ENCODE measurements at regions not wholly inside any gene's neighbourhood (a gene's known extent, or its start where the extent isn't known, plus 50 kb on each side); places are given as distances from the start of the nearest gene placed in this dataset.

DNA sequence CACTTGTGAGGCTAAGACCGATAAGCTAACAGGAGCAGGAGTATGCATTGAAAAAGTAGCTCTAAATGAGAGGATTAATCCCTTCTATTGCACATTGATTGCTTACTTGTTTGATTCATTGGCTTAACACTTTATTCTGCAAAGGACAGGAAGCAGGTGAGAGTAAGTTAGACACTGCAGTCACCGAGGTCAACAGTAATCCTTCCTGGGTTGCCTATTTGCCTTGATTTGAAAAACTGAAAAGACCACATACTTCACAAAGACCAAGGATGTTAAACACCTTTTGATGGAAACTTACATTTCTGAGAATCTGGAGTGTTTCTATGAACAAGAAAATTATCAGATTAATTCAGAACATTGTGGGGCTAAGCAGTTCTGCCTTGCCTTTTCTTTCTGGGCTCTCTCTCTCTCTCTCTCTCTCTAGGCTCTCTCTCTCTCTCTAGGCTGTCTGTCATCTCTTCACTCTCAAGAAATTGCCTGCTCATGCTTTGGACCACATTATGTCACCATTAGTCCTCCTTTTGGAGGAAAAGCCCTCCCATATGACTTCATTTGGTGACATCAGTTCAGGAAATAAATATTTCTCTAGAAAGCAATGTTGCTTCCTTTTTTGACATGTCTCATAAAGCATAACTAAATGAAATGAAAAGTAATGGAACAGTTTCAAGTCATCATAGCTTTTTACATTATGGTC, 103.8 kb downstream of the TNFSF18 start:
- TF ChIP-seq, protein P1, sequence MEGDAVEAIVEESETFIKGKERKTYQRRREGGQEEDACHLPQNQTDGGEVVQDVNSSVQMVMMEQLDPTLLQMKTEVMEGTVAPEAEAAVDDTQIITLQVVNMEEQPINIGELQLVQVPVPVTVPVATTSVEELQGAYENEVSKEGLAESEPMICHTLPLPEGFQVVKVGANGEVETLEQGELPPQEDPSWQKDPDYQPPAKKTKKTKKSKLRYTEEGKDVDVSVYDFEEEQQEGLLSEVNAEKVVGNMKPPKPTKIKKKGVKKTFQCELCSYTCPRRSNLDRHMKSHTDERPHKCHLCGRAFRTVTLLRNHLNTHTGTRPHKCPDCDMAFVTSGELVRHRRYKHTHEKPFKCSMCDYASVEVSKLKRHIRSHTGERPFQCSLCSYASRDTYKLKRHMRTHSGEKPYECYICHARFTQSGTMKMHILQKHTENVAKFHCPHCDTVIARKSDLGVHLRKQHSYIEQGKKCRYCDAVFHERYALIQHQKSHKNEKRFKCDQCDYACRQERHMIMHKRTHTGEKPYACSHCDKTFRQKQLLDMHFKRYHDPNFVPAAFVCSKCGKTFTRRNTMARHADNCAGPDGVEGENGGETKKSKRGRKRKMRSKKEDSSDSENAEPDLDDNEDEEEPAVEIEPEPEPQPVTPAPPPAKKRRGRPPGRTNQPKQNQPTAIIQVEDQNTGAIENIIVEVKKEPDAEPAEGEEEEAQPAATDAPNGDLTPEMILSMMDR (IDR thresholded peaks at IDR 0.05) = no peak
- no peak for TF ChIP-seq POLR2A (IDR thresholded peaks at IDR 0.05)
- Histone ChIP-seq H3K9me3 (no peaks in the 10 kb centered on the region), H3K4me1 (no peaks in the 10 kb centered on the region), H3K27ac (no peak overlapping the region), H3K27me3 (no peaks in the 10 kb centered on the region), H3K36me3 (replicated peaks in 1 of 2; ENCODE audit: insufficient read depth in 1 of 2, low read depth in 2 of 2) (no peaks in the 10 kb centered on the region), H3K4me3 (no peak overlapping the region)
- DNase-seq = no peak
- no peak for ATAC-seq
- intact Hi-C loops (cut with DNase I) = no loop called here
- WGBS, 2 donors = 84 to 89% methylated on average over 2 of the region's 2 CpGs

DNA sequence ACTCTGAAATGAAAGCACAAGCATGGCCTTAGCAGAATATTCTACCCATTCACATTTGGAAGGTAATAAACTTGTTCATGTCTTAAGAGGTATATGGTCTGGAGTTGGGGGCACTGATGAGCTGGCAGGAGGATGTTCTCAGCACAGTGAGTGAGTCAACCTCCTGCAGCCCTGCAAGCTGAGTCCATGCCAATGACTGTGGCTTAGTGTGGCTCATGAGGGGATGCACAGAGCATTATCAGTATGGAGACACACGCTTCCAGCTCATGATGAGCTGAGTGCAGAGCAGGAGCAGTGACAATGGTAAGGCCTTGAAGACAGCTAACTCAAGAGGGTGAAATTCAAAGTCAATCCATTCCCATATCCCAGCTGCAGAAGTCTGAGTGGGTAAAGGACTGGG, 102.3 kb downstream of the TNFSF18 start:
- DNase-seq = no peak
- H3K4me3 ChIP-seq = no peak overlapping the region
- intact Hi-C loops (cut with DNase I) = no loop called here
- no peaks in the 10 kb centered on the region for H3K9me3 ChIP-seq
- WGBS, 2 donors = 88 to 100% methylated on average over 1 of the region's 1 CpG
- H3K27ac ChIP-seq = no peak overlapping the region
- H3K36me3 ChIP-seq (replicated peaks in 1 of 2; ENCODE audit: insufficient read depth in 1 of 2, low read depth in 2 of 2) = no peaks in the 10 kb centered on the region
- ATAC-seq = no peak
- TF ChIP-seq, protein P1 (IDR thresholded peaks at IDR 0.05) = no peak
- TF ChIP-seq POLR2A (IDR thresholded peaks at IDR 0.05) = no peak
- no peaks in the 10 kb centered on the region for H3K27me3 ChIP-seq
- H3K4me1 ChIP-seq = no peaks in the 10 kb centered on the region

GRCh38 chr1:172949096-172949495, 101.6 kb downstream of the TNFSF18 start:
- ATAC-seq = no peak
- intact Hi-C loops (cut with DNase I) = no loop called here
- TF ChIP-seq POLR2A (IDR thresholded peaks at IDR 0.05) = no peak
- TF ChIP-seq, protein P1 (IDR thresholded peaks at IDR 0.05) = no peak
- WGBS, 2 donors = 76 to 77% methylated on average over 4 of the region's 4 CpGs
- no peaks in the 10 kb centered on the region for H3K4me1 ChIP-seq
- no peak overlapping the region for H3K27ac ChIP-seq
- no peaks in the 10 kb centered on the region for H3K27me3 ChIP-seq
- no peaks in the 10 kb centered on the region for H3K36me3 ChIP-seq (replicated peaks in 1 of 2; ENCODE audit: insufficient read depth in 1 of 2, low read depth in 2 of 2)
- no peak for DNase-seq
- no peak overlapping the region for H3K4me3 ChIP-seq
- no peaks in the 10 kb centered on the region for H3K9me3 ChIP-seq

GRCh38 chr1:172950528-172950927, 100.2 kb downstream of the TNFSF18 start:
- H3K4me3 ChIP-seq = no peak overlapping the region
- no peaks in the 10 kb centered on the region for H3K9me3 ChIP-seq
- H3K27ac ChIP-seq = no peak overlapping the region
- intact Hi-C loops (cut with DNase I) = no loop called here
- no peak for ATAC-seq
- H3K36me3 ChIP-seq (replicated peaks in 1 of 2; ENCODE audit: insufficient read depth in 1 of 2, low read depth in 2 of 2) = no peaks in the 10 kb centered on the region
- 60 to 82% methylated on average over 2 of the region's 2 CpGs for WGBS, 2 donors
- no peak for DNase-seq
- no peaks in the 10 kb centered on the region for H3K4me1 ChIP-seq
- TF ChIP-seq, protein P1 (IDR thresholded peaks at IDR 0.05) = no peak
- TF ChIP-seq POLR2A (IDR thresholded peaks at IDR 0.05) = no peak
- no peaks in the 10 kb centered on the region for H3K27me3 ChIP-seq

DNA sequence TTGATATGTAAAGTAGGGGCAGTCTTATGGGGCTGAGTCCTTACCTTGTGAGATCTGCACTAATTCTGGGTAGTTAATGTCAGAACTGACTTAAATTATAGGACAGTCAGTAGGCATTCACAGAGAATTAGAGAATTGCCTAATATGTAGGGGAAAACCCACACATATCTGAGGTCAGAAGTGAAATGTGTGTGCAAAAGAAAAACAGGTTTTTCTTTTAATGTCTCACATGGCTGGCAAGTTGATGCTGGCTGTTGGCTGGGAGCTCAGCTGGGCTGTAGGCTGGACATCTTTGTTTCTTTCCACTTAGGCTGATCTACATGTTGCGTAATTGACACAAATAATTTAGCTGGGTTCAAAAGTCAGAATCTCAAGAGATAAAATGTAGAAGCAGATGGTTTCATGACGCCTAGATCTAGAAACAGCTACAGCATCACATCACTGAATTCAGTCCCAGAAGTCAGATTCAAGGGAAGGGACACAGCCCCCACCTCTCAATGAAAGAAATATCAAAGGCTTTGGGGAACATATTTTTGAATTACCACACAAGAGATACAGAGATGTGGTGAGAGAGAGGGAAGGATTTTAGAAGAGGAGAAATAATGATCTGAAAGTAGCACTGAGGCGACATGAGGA, 98.9 kb downstream of the TNFSF18 start:
- H3K27me3 ChIP-seq = no peaks in the 10 kb centered on the region
- H3K9me3 ChIP-seq = no peaks in the 10 kb centered on the region
- no peaks in the 10 kb centered on the region for H3K36me3 ChIP-seq (replicated peaks in 1 of 2; ENCODE audit: insufficient read depth in 1 of 2, low read depth in 2 of 2)
- H3K4me3 ChIP-seq = no peak overlapping the region
- TF ChIP-seq, protein P1 (IDR thresholded peaks at IDR 0.05) = no peak
- TF ChIP-seq POLR2A (IDR thresholded peaks at IDR 0.05) = no peak
- peak in 1 of 4 donors; percentile 26 for DNase-seq
- intact Hi-C loops (cut with DNase I) = no loop called here
- peak; percentile 53 for ATAC-seq
- H3K4me1 ChIP-seq = no peaks in the 10 kb centered on the region
- WGBS, 2 donors = 51 to 70% methylated on average over 3 of the region's 3 CpGs
- no peak overlapping the region for H3K27ac ChIP-seq
